Naive thymus-derived CD4-positive, alpha-beta T cell (primary cell): ENCODE measurements at regions not wholly inside any gene's neighbourhood (a gene's known extent, or its start where the extent isn't known, plus 50 kb on each side); places are given as distances from the start of the nearest gene placed in this dataset.

ENCODE experiments used
- ATAC-seq: fragments of 150-1000 bp; cut with Tn5 transposase; 2 replicates; pipeline ENCODE4 v1.10.0; 2021; ENCODE audit warnings: mild to moderate bottlenecking, moderate library complexity
- CTCF ChIA-PET: fragments of 350-600 bp; sonication (Branson Sonifier 250); formaldehyde crosslinking; loops from one replicate; lab custom pipeline; 2021; ENCODE audit warnings: antibody characterized with exemption; lab: Charles Lee
- POLR2A ChIA-PET: fragments of 350-600 bp; sonication (Branson Sonifier 250); formaldehyde crosslinking; loops from one replicate; lab custom pipeline; 2021; ENCODE audit warnings: antibody characterized with exemption, inconsistent platforms; lab: Charles Lee
- DNase-seq, 9 donors: peaks; one replicate each; pipeline versions ENCODE4 v3.0.0 to v3.0.0-alpha.2; 2020 to 2022; ENCODE audit warnings: mixed read lengths in 1 of 9
- H3K27ac ChIP-seq: one replicate; pipeline ENCODE4 v1.7.0; 2013; ENCODE audit warnings: mild to moderate bottlenecking, low read depth, low read length, moderate library complexity
- H3K27me3 ChIP-seq, 2 donors: one replicate each; pipeline ENCODE4 v1.7.0; 2013; ENCODE audit warnings: low read length in 2 of 2, mild to moderate bottlenecking in 2 of 2, moderate library complexity in 2 of 2; ENCODE audit not compliant: control insufficient read depth in 2 of 2, insufficient read depth in 2 of 2
- H3K36me3 ChIP-seq, 3 experiments: 1 replicate in 2 of 3; 2 replicates in 1 of 3; pipeline ENCODE4 v1.7.0; 2013; ENCODE audit warnings: low read length in 3 of 3, mild to moderate bottlenecking in 3 of 3, moderate library complexity in 1 of 3; ENCODE audit not compliant: insufficient read depth in 3 of 3, control insufficient read depth in 2 of 3
- H3K4me1 ChIP-seq, 2 donors: one replicate each; pipeline ENCODE4 v1.7.0; 2013; ENCODE audit warnings: low read length in 2 of 2, mild to moderate bottlenecking in 2 of 2, moderate library complexity in 1 of 2; ENCODE audit not compliant: control insufficient read depth in 2 of 2, insufficient read depth in 2 of 2
- H3K4me3 ChIP-seq: 2 replicates; pipeline ENCODE4 v1.7.0; 2013; ENCODE audit warnings: mild to moderate bottlenecking, low read length
- H3K9me3 ChIP-seq, 3 experiments: 1 replicate in 2 of 3; 2 replicates in 1 of 3; pipeline ENCODE4 v1.7.0; 2013; ENCODE audit warnings: low read length in 3 of 3; ENCODE audit not compliant: control insufficient read depth in 2 of 3
- H3K27ac Mint-ChIP-seq, 9 donors: one replicate each; pipeline ENCODE4 v1.8.0; 2020 to 2022; ENCODE audit warnings: mixed read lengths in 9 of 9, mild to moderate bottlenecking in 8 of 9, moderate library complexity in 5 of 9, inconsistent platforms in 2 of 9
- H3K27me3 Mint-ChIP-seq, 5 donors: one replicate each; pipeline ENCODE4 v1.8.0; 2021 to 2022; ENCODE audit warnings: mixed read lengths in 5 of 5, mild to moderate bottlenecking in 1 of 5
- H3K36me3 Mint-ChIP-seq, 5 donors: one replicate each; pipeline ENCODE4 v1.8.0; 2020 to 2022; ENCODE audit warnings: mixed read lengths in 5 of 5, mild to moderate bottlenecking in 3 of 5, inconsistent platforms in 1 of 5
- H3K4me1 Mint-ChIP-seq, 7 donors: one replicate each; pipeline ENCODE4 v1.8.0; 2020 to 2022; ENCODE audit warnings: mixed read lengths in 7 of 7, mild to moderate bottlenecking in 3 of 7, inconsistent platforms in 1 of 7
- H3K4me3 Mint-ChIP-seq, 10 donors: one replicate each; pipeline ENCODE4 v1.8.0; 2020 to 2022; ENCODE audit warnings: mild to moderate bottlenecking in 10 of 10, mixed read lengths in 10 of 10, moderate library complexity in 6 of 10, inconsistent platforms in 2 of 10
- H3K9me3 Mint-ChIP-seq, 11 donors: one replicate each; pipeline ENCODE4 v1.8.0; 2020 to 2022; ENCODE audit warnings: mixed read lengths in 11 of 11, mild to moderate bottlenecking in 4 of 11, inconsistent platforms in 1 of 11, moderate library complexity in 1 of 11
- intact Hi-C, 2 donors: fragments of 100-400 bp; cut with micrococcal nuclease; formaldehyde crosslinking; loops; one replicate each; pipeline ENCODE4 v1.15.1; 2023

GRCh38 chr7:69467826-69468225, 130.4 kb upstream of the AUTS2 start:
- intact Hi-C loops: no loop called here
- Mint-ChIP-seq H3K9me3 (peaks cover 0 to 48% (median 11%) of the 10 kb centered on the region in 11 donors), H3K27me3 (no peaks in the 10 kb centered on the region), H3K4me3 (no peak overlapping the region), H3K27ac (no peak overlapping the region), H3K36me3 (peaks cover 0 to 4% (median 0%) of the 10 kb centered on the region in 5 donors), H3K4me1 (no peaks in the 10 kb centered on the region)
- Histone ChIP-seq H3K4me3 (no peak overlapping the region), H3K9me3 (peaks cover 0 to 9% (median 0%) of the 10 kb centered on the region in 3 experiments), H3K36me3 (no peaks in the 10 kb centered on the region), H3K27me3 (no peaks in the 10 kb centered on the region), H3K27ac (no peak overlapping the region), H3K4me1 (no peaks in the 10 kb centered on the region)
- ChIA-PET CTCF (no interaction called here), POLR2A (no interaction called here)
- DNase-seq (no peak), ATAC-seq (no peak)

- no peak overlapping the region for H3K27ac Mint-ChIP-seq
- ChIA-PET CTCF (no interaction called here), POLR2A (no interaction called here)
- intact Hi-C loops: no loop called here
- ATAC-seq (no peak), DNase-seq (no peak)
- no peaks in the 10 kb centered on the region for H3K36me3 ChIP-seq
- H3K4me1 Mint-ChIP-seq: no peaks in the 10 kb centered on the region
- no peaks in the 10 kb centered on the region for H3K27me3 ChIP-seq
- no peak overlapping the region for H3K4me3 ChIP-seq
- peaks cover 0 to 19% (median 2%) of the 10 kb centered on the region in 11 donors for H3K9me3 Mint-ChIP-seq
- no peaks in the 10 kb centered on the region for H3K4me1 ChIP-seq
- peaks cover 0 to 5% (median 0%) of the 10 kb centered on the region in 5 donors for H3K27me3 Mint-ChIP-seq
- no peaks in the 10 kb centered on the region for H3K36me3 Mint-ChIP-seq
- no peak overlapping the region for H3K4me3 Mint-ChIP-seq
- no peak overlapping the region for H3K27ac ChIP-seq
- no peaks in the 10 kb centered on the region for H3K9me3 ChIP-seq
Measured at GRCh38 chr7:69476416-69476815, 121.9 kb upstream of the AUTS2 start.

- H3K9me3 Mint-ChIP-seq: peaks cover 0 to 13% (median 2%) of the 10 kb centered on the region in 11 donors
- no peak overlapping the region for H3K4me3 Mint-ChIP-seq
- intact Hi-C loops: no loop called here
- no peaks in the 10 kb centered on the region for H3K4me1 Mint-ChIP-seq
- no peak overlapping the region for H3K27ac Mint-ChIP-seq
- POLR2A ChIA-PET: no interaction called here
- no peaks in the 10 kb centered on the region for H3K9me3 ChIP-seq
- no peak for DNase-seq
- no peaks in the 10 kb centered on the region for H3K36me3 ChIP-seq
- no peak overlapping the region for H3K27ac ChIP-seq
- ATAC-seq: no peak
- no peaks in the 10 kb centered on the region for H3K27me3 ChIP-seq
- H3K27me3 Mint-ChIP-seq: no peaks in the 10 kb centered on the region
- peaks cover 0 to 5% (median 0%) of the 10 kb centered on the region in 5 donors for H3K36me3 Mint-ChIP-seq
- H3K4me1 ChIP-seq: no peaks in the 10 kb centered on the region
- CTCF ChIA-PET: no interaction called here
- H3K4me3 ChIP-seq: no peak overlapping the region
Measured at GRCh38 chr7:69482676-69483075, 115.6 kb upstream of the AUTS2 start.

GRCh38 chr7:69489533-69489932, 108.7 kb upstream of the AUTS2 start:
- no peaks in the 10 kb centered on the region for H3K36me3 Mint-ChIP-seq
- H3K9me3 ChIP-seq: no peaks in the 10 kb centered on the region
- intact Hi-C loops: no loop called here
- no peak overlapping the region for H3K27ac Mint-ChIP-seq
- DNase-seq (no peak), ATAC-seq (no peak)
- no peak overlapping the region for H3K4me3 ChIP-seq
- peaks cover 0 to 5% (median 0%) of the 10 kb centered on the region in 11 donors for H3K9me3 Mint-ChIP-seq
- ChIA-PET CTCF (no interaction called here), POLR2A (no interaction called here)
- no peaks in the 10 kb centered on the region for H3K27me3 ChIP-seq
- peaks cover 0 to 6% (median under 1%) of the 10 kb centered on the region in 5 donors for H3K27me3 Mint-ChIP-seq
- no peaks in the 10 kb centered on the region for H3K4me1 ChIP-seq
- peaks cover 0 to 4% (median 0%) of the 10 kb centered on the region in 7 donors for H3K4me1 Mint-ChIP-seq
- H3K27ac ChIP-seq: no peak overlapping the region
- no peaks in the 10 kb centered on the region for H3K36me3 ChIP-seq
- no peak overlapping the region for H3K4me3 Mint-ChIP-seq

- Mint-ChIP-seq H3K27ac (no peak overlapping the region), H3K27me3 (peaks cover 0 to 5% (median under 1%) of the 10 kb centered on the region in 5 donors), H3K36me3 (peaks cover 0 to 8% (median 0%) of the 10 kb centered on the region in 5 donors), H3K4me1 (peaks cover 0 to 3% (median 0%) of the 10 kb centered on the region in 7 donors), H3K9me3 (peaks cover 0 to 27% (median 11%) of the 10 kb centered on the region in 11 donors), H3K4me3 (no peak overlapping the region)
- no peaks in the 10 kb centered on the region for H3K27me3 ChIP-seq
- intact Hi-C loops: no loop called here
- no peak for ATAC-seq
- H3K4me3 ChIP-seq: no peak overlapping the region
- ChIA-PET POLR2A (no interaction called here), CTCF (no interaction called here)
- H3K9me3 ChIP-seq: no peaks in the 10 kb centered on the region
- H3K27ac ChIP-seq: no peak overlapping the region
- no peaks in the 10 kb centered on the region for H3K4me1 ChIP-seq
- DNase-seq: no peak
- no peaks in the 10 kb centered on the region for H3K36me3 ChIP-seq
Measured at GRCh38 chr7:69498671-69499070, 99.6 kb upstream of the AUTS2 start.

GRCh38 chr7:69502358-69502757, 95.9 kb upstream of the AUTS2 start:
- H3K27ac Mint-ChIP-seq: no peak overlapping the region

GRCh38 chr7:69504733-69505420, 93.4 kb upstream of the AUTS2 start:
- Histone ChIP-seq H3K4me1 (no peaks in the 10 kb centered on the region), H3K27ac (no peak overlapping the region), H3K36me3 (no peaks in the 10 kb centered on the region), H3K27me3 (no peaks in the 10 kb centered on the region), H3K9me3 (no peaks in the 10 kb centered on the region), H3K4me3 (no peak overlapping the region)
- no peak overlapping the region for H3K4me3 Mint-ChIP-seq
- ATAC-seq (no peak), DNase-seq (no peak)
- H3K4me1 Mint-ChIP-seq: no peaks in the 10 kb centered on the region
- H3K27ac Mint-ChIP-seq: no peak overlapping the region
- peaks cover 0 to 17% (median 4%) of the 10 kb centered on the region in 11 donors for H3K9me3 Mint-ChIP-seq
- ChIA-PET POLR2A (no interaction called here), CTCF (no interaction called here)
- H3K27me3 Mint-ChIP-seq: no peaks in the 10 kb centered on the region
- H3K36me3 Mint-ChIP-seq: peaks cover 0 to 4% (median 0%) of the 10 kb centered on the region in 5 donors
- intact Hi-C loops: no loop called here

More at GRCh38 chr7:69502358-69502757, 95.9 kb upstream of the AUTS2 start:
- ChIA-PET CTCF (no interaction called here), POLR2A (interaction anchor here (0.6 kb wide), 1 partner anchor 32 kb away, joined by 3 read pairs; no protein-coding TSS in a partner anchor)
- Mint-ChIP-seq H3K4me3 (no peak overlapping the region), H3K36me3 (peaks cover 0 to 9% (median 0%) of the 10 kb centered on the region in 5 donors), H3K27me3 (no peaks in the 10 kb centered on the region), H3K4me1 (no peaks in the 10 kb centered on the region), H3K9me3 (peaks cover 0 to 24% (median 13%) of the 10 kb centered on the region in 11 donors)
- ATAC-seq (no peak), DNase-seq (no peak)
- H3K27ac ChIP-seq: no peak overlapping the region
- no peak overlapping the region for H3K4me3 ChIP-seq
- intact Hi-C loops: no loop called here
- H3K4me1 ChIP-seq: no peaks in the 10 kb centered on the region
- H3K27me3 ChIP-seq: no peaks in the 10 kb centered on the region
- H3K36me3 ChIP-seq: no peaks in the 10 kb centered on the region
- H3K9me3 ChIP-seq: no peaks in the 10 kb centered on the region
